Tibial artery (tissue), 4 donors: ENCODE measurements at regions not wholly inside any gene's neighbourhood (a gene's known extent, or its start where the extent isn't known, plus 50 kb on each side); places are given as distances from the start of the nearest gene placed in this dataset.

ENCODE experiments used
- DNase-seq, 2 donors: peaks; one replicate each; pipeline ENCODE4 v3.0.0-alpha.2; 2019
- H3K27ac ChIP-seq, 2 donors: fragments of 200-600 bp; sonication (generic) in 1 of 2; 1 replicate in 1 of 2; 2 replicates in 1 of 2; pipeline ENCODE4 v1.5.1; 2018 to 2019; ENCODE audit warnings: mild to moderate bottlenecking in 1 of 2
- H3K27me3 ChIP-seq, 2 donors: fragments of 200-600 bp; sonication (generic) in 1 of 2; one replicate each; pipeline versions ENCODE4 v1.5.1 to v1.6.0; 2016 to 2019
- H3K36me3 ChIP-seq, 3 donors: fragments of 200-600 bp; sonication (generic) in 2 of 3; one replicate each; pipeline ENCODE4 v1.5.1; 2016 to 2019; ENCODE audit warnings: mild to moderate bottlenecking in 2 of 3
- H3K4me1 ChIP-seq, 4 donors: fragments of 200-600 bp; sonication (generic) in 2 of 4; 1 replicate in 3 of 4; 2 replicates in 1 of 4; pipeline ENCODE4 v1.5.1; 2016 to 2019
- H3K4me3 ChIP-seq, 2 donors: fragments of 200-600 bp; sonication (generic) in 1 of 2; 1 replicate in 1 of 2; 2 replicates in 1 of 2; pipeline ENCODE4 v1.5.1; 2018 to 2019; ENCODE audit warnings: mild to moderate bottlenecking in 2 of 2
- H3K9me3 ChIP-seq, 3 donors: fragments of 200-600 bp; sonication (generic) in 1 of 3; one replicate each; pipeline ENCODE4 v1.5.1; 2016 to 2019
- intact Hi-C: fragments of 100-400 bp; cut with DNase I; formaldehyde crosslinking; loops from one replicate; pipeline ENCODE4 v1.15.0; 2023; ENCODE audit warnings: low total_unique reads
- TF ChIP-seq, protein P1 (sequence below), 2 experiments: fragments of 200-600 bp in 1 of 2; fragments of 450-650 bp in 1 of 2; IDR thresholded peaks; one replicate each; pipeline ENCODE4 v1.5.1; 2017 to 2019; ENCODE audit warnings: antibody characterized with exemption in 2 of 2, mild to moderate bottlenecking in 1 of 2, moderate library complexity in 1 of 2

DNA sequence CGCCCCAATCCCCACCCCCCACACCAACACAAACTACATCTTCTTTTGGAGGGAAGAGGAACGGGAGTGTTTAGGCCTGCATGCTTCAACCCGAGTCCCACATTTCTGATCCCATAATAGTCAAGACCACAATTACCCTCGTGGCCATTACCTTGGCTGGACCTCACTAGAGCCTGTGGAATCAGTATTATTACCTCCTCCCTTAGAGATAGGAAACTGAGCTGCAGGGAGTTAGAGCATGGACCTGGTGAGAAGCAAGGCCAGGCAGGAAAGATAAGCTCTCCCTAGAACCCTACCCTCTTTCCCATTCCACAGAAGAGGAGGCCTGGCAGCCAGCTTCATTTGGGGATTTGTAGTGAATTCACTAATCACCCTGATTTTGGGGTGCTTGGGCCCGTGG lies 74.1 kb downstream of the NCR2 start:
- Histone ChIP-seq H3K9me3 (no peaks in the 10 kb centered on the region), H3K27me3 (peaks cover 0 to 45% of the 10 kb centered on the region in 2 donors), H3K36me3 (no peaks in the 10 kb centered on the region), H3K4me1 (peaks cover 0 to 20% (median 5%) of the 10 kb centered on the region in 4 donors), H3K4me3 (no peak overlapping the region), H3K27ac (no peak overlapping the region)
- intact Hi-C loops, result no loop called here
- TF ChIP-seq, protein P1, sequence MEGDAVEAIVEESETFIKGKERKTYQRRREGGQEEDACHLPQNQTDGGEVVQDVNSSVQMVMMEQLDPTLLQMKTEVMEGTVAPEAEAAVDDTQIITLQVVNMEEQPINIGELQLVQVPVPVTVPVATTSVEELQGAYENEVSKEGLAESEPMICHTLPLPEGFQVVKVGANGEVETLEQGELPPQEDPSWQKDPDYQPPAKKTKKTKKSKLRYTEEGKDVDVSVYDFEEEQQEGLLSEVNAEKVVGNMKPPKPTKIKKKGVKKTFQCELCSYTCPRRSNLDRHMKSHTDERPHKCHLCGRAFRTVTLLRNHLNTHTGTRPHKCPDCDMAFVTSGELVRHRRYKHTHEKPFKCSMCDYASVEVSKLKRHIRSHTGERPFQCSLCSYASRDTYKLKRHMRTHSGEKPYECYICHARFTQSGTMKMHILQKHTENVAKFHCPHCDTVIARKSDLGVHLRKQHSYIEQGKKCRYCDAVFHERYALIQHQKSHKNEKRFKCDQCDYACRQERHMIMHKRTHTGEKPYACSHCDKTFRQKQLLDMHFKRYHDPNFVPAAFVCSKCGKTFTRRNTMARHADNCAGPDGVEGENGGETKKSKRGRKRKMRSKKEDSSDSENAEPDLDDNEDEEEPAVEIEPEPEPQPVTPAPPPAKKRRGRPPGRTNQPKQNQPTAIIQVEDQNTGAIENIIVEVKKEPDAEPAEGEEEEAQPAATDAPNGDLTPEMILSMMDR (IDR thresholded peaks at IDR 0.05), result no peak
- DNase-seq, result no peak

GRCh38 chr6:41411961-41412360 lies 76.6 kb downstream of the NCR2 start:
- TF ChIP-seq, protein P1 (IDR thresholded peaks at IDR 0.05), result no peak
- intact Hi-C loops, result no loop called here
- peaks cover 0 to 52% of the 10 kb centered on the region in 2 donors for H3K27me3 ChIP-seq

GRCh38 chr6:41413250-41413649 lies 77.8 kb downstream of the NCR2 start:
- Histone ChIP-seq H3K36me3 (no peaks in the 10 kb centered on the region), H3K4me1 (peaks cover 0 to 12% (median 2%) of the 10 kb centered on the region in 4 donors), H3K27me3 (peaks cover 0 to 45% of the 10 kb centered on the region in 2 donors), H3K4me3 (no peak overlapping the region), H3K9me3 (no peaks in the 10 kb centered on the region), H3K27ac (no peak overlapping the region)
- intact Hi-C loops, result no loop called here
- no peak for DNase-seq
- TF ChIP-seq, protein P1 (IDR thresholded peaks at IDR 0.05), result no peak

More at GRCh38 chr6:41411961-41412360, 76.6 kb downstream of the NCR2 start:
- Histone ChIP-seq H3K4me1 (peaks cover 0 to 15% (median 4%) of the 10 kb centered on the region in 4 donors), H3K9me3 (no peaks in the 10 kb centered on the region), H3K4me3 (no peak overlapping the region), H3K36me3 (no peaks in the 10 kb centered on the region), H3K27ac (no peak overlapping the region)
- DNase-seq, result no peak

- H3K36me3 ChIP-seq, result no peaks in the 10 kb centered on the region
- H3K27me3 ChIP-seq, result peaks cover 0 to 28% of the 10 kb centered on the region in 2 donors
- no peak for DNase-seq
- no peak overlapping the region for H3K27ac ChIP-seq
- TF ChIP-seq, protein P1 (IDR thresholded peaks at IDR 0.05), result no peak
- no peak overlapping the region for H3K4me3 ChIP-seq
- intact Hi-C loops, result no loop called here
- peaks cover 0 to 7% (median 4%) of the 10 kb centered on the region in 3 donors for H3K9me3 ChIP-seq
- H3K4me1 ChIP-seq, result peaks cover 0 to 12% (median 2%) of the 10 kb centered on the region in 4 donors
Measured at GRCh38 chr6:41416501-41416837, 81.1 kb downstream of the NCR2 start.

GRCh38 chr6:41418741-41419140 lies 83.3 kb downstream of the NCR2 start:
- Histone ChIP-seq H3K27ac (no peak overlapping the region), H3K27me3 (peaks cover 0 to 14% of the 10 kb centered on the region in 2 donors), H3K9me3 (peaks cover 0 to 7% (median 4%) of the 10 kb centered on the region in 3 donors), H3K4me1 (no peaks in the 10 kb centered on the region), H3K36me3 (no peaks in the 10 kb centered on the region), H3K4me3 (no peak overlapping the region)
- DNase-seq, result no peak
- intact Hi-C loops, result no loop called here
- TF ChIP-seq, protein P1 (IDR thresholded peaks at IDR 0.05), result no peak

DNA sequence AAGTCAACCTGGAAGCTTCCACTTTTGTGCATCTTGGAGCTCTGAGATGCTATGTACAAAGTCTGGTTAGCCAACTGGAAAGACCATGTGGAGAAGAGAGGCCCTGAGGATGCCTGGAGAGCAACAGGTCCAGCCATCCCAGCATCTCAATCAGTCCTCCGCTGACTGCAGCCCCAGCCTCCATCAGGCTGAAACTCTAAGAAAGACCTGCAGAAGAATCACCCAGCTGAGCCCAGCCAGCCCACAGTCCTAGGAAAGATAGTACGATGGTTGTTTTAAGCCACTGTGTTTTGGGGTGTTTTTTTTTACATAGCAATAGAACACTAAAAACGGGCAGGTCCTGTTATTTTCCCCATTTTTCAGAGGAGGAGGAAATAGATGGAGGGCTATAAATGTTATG lies 84.0 kb downstream of the NCR2 start:
- Histone ChIP-seq H3K27ac (no peak overlapping the region), H3K4me1 (peaks cover 0 to 2% (median 0%) of the 10 kb centered on the region in 4 donors), H3K4me3 (no peak overlapping the region), H3K27me3 (peaks cover 0 to 12% of the 10 kb centered on the region in 2 donors), H3K36me3 (no peaks in the 10 kb centered on the region), H3K9me3 (peaks cover 0 to 7% (median 4%) of the 10 kb centered on the region in 3 donors)
- TF ChIP-seq, protein P1 (IDR thresholded peaks at IDR 0.05), result no peak
- DNase-seq, result no peak
- intact Hi-C loops, result no loop called here
